Thyroid gland (tissue), 4 donors: ENCODE measurements at regions not wholly inside any gene's neighbourhood (a gene's known extent, or its start where the extent isn't known, plus 50 kb on each side); places are given as distances from the start of the nearest gene placed in this dataset.

Source experiments
- DNase-seq, 2 donors: peaks; one replicate each; pipeline ENCODE4 v3.0.0-alpha.2; 2019
- H3K27ac ChIP-seq, 3 donors: fragments of 200-600 bp; sonication (generic); 1 replicate in 2 of 3; 2 replicates in 1 of 3; pipeline ENCODE4 v1.5.1; 2016 to 2019; ENCODE audit warnings: mild to moderate bottlenecking in 1 of 3, moderate library complexity in 1 of 3
- H3K27me3 ChIP-seq: fragments of 200-600 bp; sonication (generic); one replicate; pipeline ENCODE4 v1.5.1; 2019
- H3K36me3 ChIP-seq, 2 donors: fragments of 200-600 bp; sonication (generic); one replicate each; pipeline ENCODE4 v1.5.1; 2016 to 2019
- H3K4me1 ChIP-seq, 2 donors: fragments of 200-600 bp; sonication (generic); one replicate each; pipeline ENCODE4 v1.5.1; 2017 to 2019
- H3K4me3 ChIP-seq, 3 donors: fragments of 200-600 bp; sonication (generic); replicated peaks in 1 of 3; 1 replicate in 2 of 3; 2 replicates in 1 of 3; pipeline ENCODE4 v1.5.1; 2016; ENCODE audit warnings: mild to moderate bottlenecking in 1 of 3
- H3K9me3 ChIP-seq: fragments of 200-600 bp; sonication (generic); one replicate; pipeline ENCODE4 v1.5.1; 2017
- CTCF ChIP-seq, 6 experiments: fragments of 200-600 bp in 3 of 6; fragments of 450-650 bp in 3 of 6; sonication (generic) in 3 of 6; IDR thresholded peaks; one replicate each; pipeline ENCODE4 v1.5.1; 2016 to 2019; ENCODE audit warnings: antibody characterized with exemption in 6 of 6, mild to moderate bottlenecking in 2 of 6, inconsistent platforms in 1 of 6, moderate library complexity in 1 of 6
- POLR2A ChIP-seq, 2 donors: fragments of 450-650 bp; IDR thresholded peaks; one replicate each; pipeline ENCODE4 v1.6.1; 2017; ENCODE audit warnings: antibody characterized with exemption in 2 of 2, mild to moderate bottlenecking in 2 of 2, moderate library complexity in 1 of 2
- WGBS, 2 donors: methylation state at CpG; one replicate each; pipeline ENCODE4 v1.1.5; 2017; 5-methylcytosine and 5-hydroxymethylcytosine counted together
- intact Hi-C: fragments of 100-400 bp; cut with DNase I; formaldehyde crosslinking; loops from one replicate; pipeline ENCODE4 v1.15.1; 2023

GRCh38 chr2:139175510-139175909 is 395.3 kb upstream of the NXPH2 start:
- 64 to 73% methylated on average over 3 of the region's 3 CpGs for WGBS, 2 donors
- intact Hi-C loops = no loop called here
- no peaks in the 10 kb centered on the region for H3K27me3 ChIP-seq

GRCh38 chr2:139170406-139170805 is 390.2 kb upstream of the NXPH2 start:
- DNase-seq = no peak
- Histone ChIP-seq H3K36me3 (no peaks in the 10 kb centered on the region), H3K4me3 (no peak overlapping the region), H3K9me3 (no peaks in the 10 kb centered on the region), H3K27ac (no peak overlapping the region), H3K27me3 (no peaks in the 10 kb centered on the region), H3K4me1 (no peaks in the 10 kb centered on the region)
- WGBS, 2 donors = 80 to 90% methylated on average over 2 of the region's 2 CpGs
- intact Hi-C loops = no loop called here
- no peak for TF ChIP-seq CTCF (IDR thresholded peaks at IDR 0.05)
- no peak for TF ChIP-seq POLR2A (IDR thresholded peaks at IDR 0.05)

More at GRCh38 chr2:139175510-139175909, 395.3 kb upstream of the NXPH2 start:
- DNase-seq = no peak
- no peak overlapping the region for H3K4me3 ChIP-seq
- TF ChIP-seq CTCF (IDR thresholded peaks at IDR 0.05) = no peak
- TF ChIP-seq POLR2A (IDR thresholded peaks at IDR 0.05) = no peak
- H3K9me3 ChIP-seq = no peaks in the 10 kb centered on the region
- H3K36me3 ChIP-seq = no peaks in the 10 kb centered on the region
- H3K4me1 ChIP-seq = no peaks in the 10 kb centered on the region
- no peak overlapping the region for H3K27ac ChIP-seq

GRCh38 chr2:139165601-139166000 is 385.4 kb upstream of the NXPH2 start:
- intact Hi-C loops = no loop called here
- no peaks in the 10 kb centered on the region for H3K36me3 ChIP-seq
- no peak overlapping the region for H3K27ac ChIP-seq
- H3K4me1 ChIP-seq = no peaks in the 10 kb centered on the region
- no peaks in the 10 kb centered on the region for H3K27me3 ChIP-seq
- H3K9me3 ChIP-seq = no peaks in the 10 kb centered on the region
- no peak overlapping the region for H3K4me3 ChIP-seq
- no peak for TF ChIP-seq POLR2A (IDR thresholded peaks at IDR 0.05)
- TF ChIP-seq CTCF (IDR thresholded peaks at IDR 0.05) = no peak
- WGBS, 2 donors = 85 to 89% methylated on average over 2 of the region's 2 CpGs
- DNase-seq = no peak

GRCh38 chr2:139165041-139165440 is 384.9 kb upstream of the NXPH2 start:
- Histone ChIP-seq H3K4me1 (no peaks in the 10 kb centered on the region), H3K27me3 (no peaks in the 10 kb centered on the region), H3K27ac (no peak overlapping the region), H3K9me3 (no peaks in the 10 kb centered on the region), H3K36me3 (no peaks in the 10 kb centered on the region), H3K4me3 (no peak overlapping the region)
- 96% methylated on average over 2 of the region's 2 CpGs for WGBS, 2 donors
- intact Hi-C loops = no loop called here
- no peak for TF ChIP-seq POLR2A (IDR thresholded peaks at IDR 0.05)
- TF ChIP-seq CTCF (IDR thresholded peaks at IDR 0.05) = no peak
- DNase-seq = no peak

GRCh38 chr2:139162957-139163356 is 382.8 kb upstream of the NXPH2 start:
- 86 to 90% methylated on average over 1 of the region's 1 CpG for WGBS, 2 donors
- Histone ChIP-seq H3K27me3 (no peaks in the 10 kb centered on the region), H3K27ac (no peak overlapping the region), H3K9me3 (no peaks in the 10 kb centered on the region), H3K4me3 (no peak overlapping the region), H3K36me3 (no peaks in the 10 kb centered on the region), H3K4me1 (no peaks in the 10 kb centered on the region)
- no peak for DNase-seq
- TF ChIP-seq CTCF (IDR thresholded peaks at IDR 0.05) (no peak), POLR2A (IDR thresholded peaks at IDR 0.05) (no peak)
- intact Hi-C loops = no loop called here
